ENCODE measurements at regions not wholly inside any gene's neighbourhood (a gene's known extent, or its start where the extent isn't known, plus 50 kb on each side); places are given as distances from the start of the nearest gene placed in this dataset.

DNA sequence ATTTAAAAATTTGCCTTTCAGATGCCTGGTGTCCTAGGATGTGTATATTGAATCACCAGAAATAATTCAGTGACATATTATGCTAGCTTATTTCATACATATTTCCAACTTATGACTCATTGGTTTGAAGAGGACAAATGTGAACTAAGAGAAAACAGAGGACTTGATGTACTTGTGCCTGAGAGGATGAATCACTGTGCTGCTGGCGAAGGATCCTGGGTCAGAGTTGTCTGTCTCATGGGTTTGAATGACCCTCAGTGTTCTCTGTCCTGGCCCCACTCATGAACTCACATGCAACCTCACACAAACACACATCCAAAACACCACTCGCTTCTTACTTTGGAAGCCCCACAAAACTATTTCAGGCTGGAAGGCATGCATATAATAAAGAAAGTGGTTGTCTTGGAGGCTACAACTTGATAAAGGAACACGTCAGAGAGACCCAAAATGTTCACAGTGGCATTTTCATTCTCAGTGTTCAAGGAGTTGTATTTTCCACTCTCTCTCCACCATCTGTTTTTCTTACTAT is 129.0 kb upstream of the SPRY2 start:
- no peak overlapping the region for H3K4me3 ChIP-seq (ENCODE audit: low read length)
- DNase-seq (ENCODE audit: low read depth) = peak; percentile 4
- no peak for TF ChIP-seq CTCF (conservative IDR thresholded peaks at IDR 0.05; ENCODE audit: low read length)

- TF ChIP-seq CTCF (conservative IDR thresholded peaks at IDR 0.05; ENCODE audit: low read length) = no peak
- DNase-seq (ENCODE audit: low read depth) = no peak
- H3K4me3 ChIP-seq (ENCODE audit: low read length) = no peak overlapping the region
These were observed 128.4 kb upstream of the SPRY2 start for GRCh38 chr13:80469105-80469852.

GRCh38 chr13:80465321-80465720 is 124.4 kb upstream of the SPRY2 start:
- H3K4me3 ChIP-seq (ENCODE audit: low read length) = no peak overlapping the region
- DNase-seq (ENCODE audit: low read depth) = no peak
- TF ChIP-seq CTCF (conservative IDR thresholded peaks at IDR 0.05; ENCODE audit: low read length) = no peak

DNA sequence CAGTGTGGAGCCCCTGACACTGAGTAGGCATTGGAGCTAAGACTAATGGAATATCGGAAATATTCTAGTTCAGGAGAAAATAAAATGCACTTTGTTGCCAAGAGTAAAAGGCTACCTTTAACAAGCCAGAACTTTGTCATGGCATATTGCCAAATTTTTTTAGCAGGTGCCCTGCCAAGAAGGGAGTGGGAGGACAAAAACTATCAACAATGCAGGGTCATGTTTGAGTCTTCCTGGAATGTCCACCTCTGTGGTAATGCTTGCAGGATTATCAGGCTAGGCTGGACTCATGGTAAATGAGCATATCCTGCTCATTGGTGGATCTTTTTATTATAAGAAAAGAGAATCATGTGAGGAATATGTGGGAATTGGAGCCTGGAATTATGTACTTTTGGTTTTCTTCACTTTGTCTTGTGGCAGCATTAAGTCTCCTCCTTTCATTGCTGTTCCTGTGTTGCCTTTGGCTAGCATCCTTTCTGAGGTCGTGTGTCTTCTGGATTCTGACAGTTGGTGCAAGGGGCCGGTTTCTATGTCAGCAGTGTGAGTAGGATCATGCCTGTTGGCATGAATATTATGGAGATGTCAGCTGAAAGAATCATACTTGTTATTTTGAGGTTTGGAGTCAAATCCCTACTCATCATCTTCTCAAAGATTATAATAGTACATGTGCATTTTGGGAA is 122.9 kb upstream of the SPRY2 start:
- DNase-seq (ENCODE audit: low read depth) = no peak
- TF ChIP-seq CTCF (conservative IDR thresholded peaks at IDR 0.05; ENCODE audit: low read length) = no peak

GRCh38 chr13:80462567-80462966 is 121.6 kb upstream of the SPRY2 start:
- H3K4me3 ChIP-seq (ENCODE audit: low read length) = no peak overlapping the region
- TF ChIP-seq CTCF (conservative IDR thresholded peaks at IDR 0.05; ENCODE audit: low read length) = no peak
- no peak for DNase-seq (ENCODE audit: low read depth)

More for the DNA sequence above, 122.9 kb upstream of the SPRY2 start:
- H3K4me3 ChIP-seq (ENCODE audit: low read length) = no peak overlapping the region

DNA sequence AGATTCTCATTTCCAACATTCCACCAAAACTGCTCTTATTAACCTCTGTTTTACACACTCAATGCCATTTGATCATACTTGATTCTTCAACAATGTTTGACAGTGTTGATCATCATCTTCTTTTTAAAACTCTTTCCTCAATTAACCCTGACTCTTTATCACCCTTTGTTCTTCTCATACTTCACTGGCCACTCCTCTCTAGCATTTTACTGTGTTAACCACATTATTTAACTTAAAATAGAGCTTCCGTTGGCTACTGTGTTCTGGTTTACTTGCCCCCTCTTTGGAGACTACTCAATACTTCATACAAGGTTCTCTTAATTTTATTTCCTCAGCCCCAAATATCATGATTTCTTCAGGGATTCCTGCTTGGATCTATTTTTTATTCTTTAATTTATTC is 121.1 kb upstream of the SPRY2 start:
- no peak overlapping the region for H3K4me3 ChIP-seq (ENCODE audit: low read length)
- TF ChIP-seq CTCF (conservative IDR thresholded peaks at IDR 0.05; ENCODE audit: low read length) = no peak
- no peak for DNase-seq (ENCODE audit: low read depth)

GRCh38 chr13:80458543-80458942 is 117.6 kb upstream of the SPRY2 start:
- H3K4me3 ChIP-seq (ENCODE audit: low read length) = no peak overlapping the region
- TF ChIP-seq CTCF (conservative IDR thresholded peaks at IDR 0.05; ENCODE audit: low read length) = no peak
- DNase-seq (ENCODE audit: low read depth) = no peak

Data from AG10803 (cell line).